ENCODE measurements at regions not wholly inside any gene's neighbourhood (a gene's known extent, or its start where the extent isn't known, plus 50 kb on each side); places are given as distances from the start of the nearest gene placed in this dataset.

- TF ChIP-seq EZH2 (IDR thresholded peaks at IDR 0.05; ENCODE audit: borderline replicate concordance, low read depth, low read length, severe bottlenecking) (no peak), CTCF (IDR thresholded peaks at IDR 0.05; ENCODE audit: borderline replicate concordance, extremely low read depth, low read length, poor library complexity, severe bottlenecking) (no peak)
These were observed 61.8 kb upstream of the PGBD5 start for GRCh38 chr1:230487773-230488428.
